CD14-positive monocyte (primary cell): ENCODE measurements at regions not wholly inside any gene's neighbourhood (a gene's known extent, or its start where the extent isn't known, plus 50 kb on each side); places are given as distances from the start of the nearest gene placed in this dataset.

Source experiments
- DNase-seq, 3 donors: peaks; one replicate each; pipeline ENCODE4 v3.0.0-alpha.2; 2011 to 2022
- H2AFZ ChIP-seq: 2 replicates; pipeline ENCODE4 v1.6.0; 2012; ENCODE audit warnings: mild to moderate bottlenecking, low read depth, low read length, inconsistent platforms; ENCODE audit not compliant: insufficient read depth, poor library complexity, severe bottlenecking
- H3K27ac ChIP-seq, 2 donors: 1 replicate in 1 of 2; 2 replicates in 1 of 2; pipeline ENCODE4 v1.5.1; 2012 to 2013; ENCODE audit warnings: low read length in 2 of 2, control low read depth in 1 of 2, inconsistent platforms in 1 of 2, low read depth in 1 of 2, mild to moderate bottlenecking in 1 of 2
- H3K27me3 ChIP-seq, 2 donors: one replicate each; pipeline versions ENCODE4 v1.6.0 to v1.6.1; 2011 to 2013; ENCODE audit warnings: low read length in 2 of 2; ENCODE audit not compliant: control insufficient read depth in 2 of 2, insufficient read depth in 2 of 2
- H3K36me3 ChIP-seq, 2 donors: replicated peaks in 1 of 2; 1 replicate in 1 of 2; 2 replicates in 1 of 2; pipeline versions ENCODE4 v1.5.1 to v1.6.1; 2012 to 2013; ENCODE audit warnings: low read length in 2 of 2, control low read depth in 1 of 2, inconsistent platforms in 1 of 2, mild to moderate bottlenecking in 1 of 2; ENCODE audit not compliant: insufficient read depth in 2 of 2, control insufficient read depth in 1 of 2
- H3K4me1 ChIP-seq, 2 donors: 1 replicate in 1 of 2; 2 replicates in 1 of 2; pipeline versions ENCODE4 v1.5.1 to v1.6.1; 2012 to 2013; ENCODE audit warnings: low read length in 2 of 2, control low read depth in 1 of 2, inconsistent platforms in 1 of 2, mild to moderate bottlenecking in 1 of 2, moderate library complexity in 1 of 2; ENCODE audit not compliant: insufficient read depth in 2 of 2, control insufficient read depth in 1 of 2
- H3K4me2 ChIP-seq: replicated peaks from 2 replicates; pipeline ENCODE3; 2012; ENCODE audit warnings: low read length, moderate library complexity, mild to moderate bottlenecking; ENCODE audit not compliant: poor library complexity, severe bottlenecking; ENCODE audit errors: extremely low read depth
- H3K4me3 ChIP-seq, 3 experiments: fragments of 200-600 bp in 1 of 3; sonication (generic) in 1 of 3; replicated peaks in 1 of 3; 1 replicate in 2 of 3; 2 replicates in 1 of 3; pipeline ENCODE4 v1.5.1; 2011 to 2013; ENCODE audit warnings: low read length in 3 of 3, mild to moderate bottlenecking in 3 of 3, control low read depth in 2 of 3, low read depth in 2 of 3, inconsistent platforms in 1 of 3, moderate library complexity in 1 of 3
- H3K79me2 ChIP-seq: 2 replicates; pipeline ENCODE4 v1.6.0; 2012; ENCODE audit warnings: mild to moderate bottlenecking, control low read depth, inconsistent platforms, low read length, moderate library complexity; ENCODE audit not compliant: insufficient read depth
- H3K9ac ChIP-seq: 2 replicates; pipeline ENCODE4 v1.6.0; 2017; ENCODE audit warnings: low read length, mild to moderate bottlenecking; ENCODE audit not compliant: insufficient read depth, poor library complexity, severe bottlenecking
- H3K9me3 ChIP-seq, 2 donors: replicated peaks in 1 of 2; 1 replicate in 1 of 2; 2 replicates in 1 of 2; pipeline versions ENCODE4 v1.5.1 to v1.6.1; 2012 to 2013; ENCODE audit warnings: low read length in 2 of 2, control low read depth in 1 of 2; ENCODE audit not compliant: control insufficient read depth in 1 of 2, insufficient read depth in 1 of 2
- H4K20me1 ChIP-seq: 2 replicates; pipeline ENCODE4 v1.6.0; 2012; ENCODE audit warnings: mild to moderate bottlenecking, low read length, control low read depth, moderate library complexity; ENCODE audit not compliant: insufficient read depth
- H3K27ac Mint-ChIP-seq, 7 donors: one replicate each; pipeline ENCODE4 v1.8.0; 2020; ENCODE audit warnings: mild to moderate bottlenecking in 7 of 7, mixed read lengths in 7 of 7, moderate library complexity in 6 of 7, inconsistent platforms in 2 of 7
- H3K27me3 Mint-ChIP-seq, 3 donors: one replicate each; pipeline ENCODE4 v1.8.0; 2021 to 2022; ENCODE audit warnings: low read depth in 3 of 3, mild to moderate bottlenecking in 3 of 3, mixed read lengths in 3 of 3, moderate library complexity in 3 of 3, inconsistent platforms in 1 of 3
- H3K36me3 Mint-ChIP-seq, 2 donors: one replicate each; pipeline ENCODE4 v1.8.0; 2020; ENCODE audit warnings: mixed read lengths in 2 of 2, inconsistent platforms in 1 of 2, mild to moderate bottlenecking in 1 of 2
- H3K4me1 Mint-ChIP-seq: one replicate; pipeline ENCODE4 v1.8.0; 2020; ENCODE audit warnings: mild to moderate bottlenecking, mixed read lengths
- H3K4me3 Mint-ChIP-seq, 2 donors: one replicate each; pipeline ENCODE4 v1.8.0; 2020; ENCODE audit warnings: mild to moderate bottlenecking in 2 of 2, mixed read lengths in 2 of 2, moderate library complexity in 1 of 2
- H3K9me3 Mint-ChIP-seq, 7 donors: one replicate each; pipeline ENCODE4 v1.8.0; 2020 to 2022; ENCODE audit warnings: mixed read lengths in 7 of 7, mild to moderate bottlenecking in 6 of 7, moderate library complexity in 6 of 7, inconsistent platforms in 2 of 7
- WGBS: methylation state at CpG from one replicate; pipeline ENCODE4 v1.1.5; 2013; ENCODE audit warnings: missing lambda C conversion rate; ENCODE audit not compliant: insufficient coverage; 5-methylcytosine and 5-hydroxymethylcytosine counted together
- intact Hi-C, 2 donors: fragments of 100-400 bp; cut with micrococcal nuclease; formaldehyde crosslinking; loops; one replicate each; pipeline versions ENCODE4 v1.15.0 to v1.15.1; 2023
- TF ChIP-seq, protein P1 (sequence below): fragments of 200-600 bp; IDR thresholded peaks from one replicate; pipeline ENCODE4 v1.8.0; 2022; ENCODE audit warnings: antibody characterized with exemption, mild to moderate bottlenecking

DNA sequence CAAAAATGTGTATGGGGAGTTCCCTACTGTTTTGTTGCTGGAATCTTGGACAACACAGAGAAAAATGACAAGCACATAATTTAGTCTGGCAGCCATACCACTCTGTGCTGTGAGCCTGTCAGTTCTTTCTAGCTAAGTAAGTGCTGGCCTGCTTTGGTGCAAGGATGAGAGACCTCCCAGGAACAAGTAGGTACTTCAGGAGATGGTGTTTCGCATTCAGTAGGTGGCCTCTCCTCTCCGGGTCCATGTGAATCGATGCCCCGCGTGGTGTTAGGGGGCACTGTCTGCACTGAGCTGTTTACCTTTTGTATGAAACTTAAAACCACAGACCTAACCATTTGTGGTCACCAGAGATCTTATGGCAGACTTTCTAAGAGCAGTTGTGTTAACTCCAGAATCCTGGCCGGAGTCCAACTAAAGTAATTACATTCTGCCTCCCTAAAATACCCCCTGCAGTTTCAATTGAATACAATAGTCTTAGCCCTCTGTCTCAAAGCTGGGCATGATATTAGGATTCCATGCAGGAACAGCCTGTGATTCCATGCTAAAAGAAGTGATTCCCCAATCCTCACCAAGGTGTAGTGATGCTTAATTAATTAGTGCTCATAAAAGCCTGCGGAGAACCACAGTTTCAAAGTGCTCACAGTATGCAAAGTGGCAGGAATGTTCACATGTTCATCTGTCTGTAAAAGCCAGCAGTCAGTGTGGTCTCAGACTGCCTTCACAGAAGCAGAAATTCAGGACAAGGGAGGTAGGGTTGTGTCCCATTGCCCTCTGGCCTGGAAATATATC is 64.2 kb downstream of the LLPH start:
- Histone ChIP-seq H3K36me3 (no peaks in the 10 kb centered on the region), H3K27me3 (peaks cover 0 to 5% of the 10 kb centered on the region in 2 donors), H3K79me2 (no peaks in the 10 kb centered on the region), H3K9ac (no peak overlapping the region), H3K9me3 (no peaks in the 10 kb centered on the region), H4K20me1 (no peaks in the 10 kb centered on the region), H3K4me1 (peaks cover 11 to 15% of the 10 kb centered on the region in 2 donors), H3K4me2 (no peak overlapping the region), H2AFZ (no peak overlapping the region), H3K27ac (no peak overlapping the region), H3K4me3 (no peak overlapping the region)
- peaks cover 0 to 6% (median 0%) of the 10 kb centered on the region in 7 donors for H3K9me3 Mint-ChIP-seq
- peaks cover 4 to 13% (median 6%) of the 10 kb centered on the region in 3 donors for H3K27me3 Mint-ChIP-seq
- intact Hi-C loops, result no loop called here
- peak overlapping the region in 1 of 7 donors; percentile 30 for H3K27ac Mint-ChIP-seq
- DNase-seq, result no peak
- TF ChIP-seq, protein P1, sequence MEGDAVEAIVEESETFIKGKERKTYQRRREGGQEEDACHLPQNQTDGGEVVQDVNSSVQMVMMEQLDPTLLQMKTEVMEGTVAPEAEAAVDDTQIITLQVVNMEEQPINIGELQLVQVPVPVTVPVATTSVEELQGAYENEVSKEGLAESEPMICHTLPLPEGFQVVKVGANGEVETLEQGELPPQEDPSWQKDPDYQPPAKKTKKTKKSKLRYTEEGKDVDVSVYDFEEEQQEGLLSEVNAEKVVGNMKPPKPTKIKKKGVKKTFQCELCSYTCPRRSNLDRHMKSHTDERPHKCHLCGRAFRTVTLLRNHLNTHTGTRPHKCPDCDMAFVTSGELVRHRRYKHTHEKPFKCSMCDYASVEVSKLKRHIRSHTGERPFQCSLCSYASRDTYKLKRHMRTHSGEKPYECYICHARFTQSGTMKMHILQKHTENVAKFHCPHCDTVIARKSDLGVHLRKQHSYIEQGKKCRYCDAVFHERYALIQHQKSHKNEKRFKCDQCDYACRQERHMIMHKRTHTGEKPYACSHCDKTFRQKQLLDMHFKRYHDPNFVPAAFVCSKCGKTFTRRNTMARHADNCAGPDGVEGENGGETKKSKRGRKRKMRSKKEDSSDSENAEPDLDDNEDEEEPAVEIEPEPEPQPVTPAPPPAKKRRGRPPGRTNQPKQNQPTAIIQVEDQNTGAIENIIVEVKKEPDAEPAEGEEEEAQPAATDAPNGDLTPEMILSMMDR, result no peak
- 7% methylated on average over 7 of the region's 7 CpGs for WGBS
- no peaks in the 10 kb centered on the region for H3K36me3 Mint-ChIP-seq
- no peak overlapping the region for H3K4me3 Mint-ChIP-seq
- peaks cover 19% of the 10 kb centered on the region for H3K4me1 Mint-ChIP-seq

DNA sequence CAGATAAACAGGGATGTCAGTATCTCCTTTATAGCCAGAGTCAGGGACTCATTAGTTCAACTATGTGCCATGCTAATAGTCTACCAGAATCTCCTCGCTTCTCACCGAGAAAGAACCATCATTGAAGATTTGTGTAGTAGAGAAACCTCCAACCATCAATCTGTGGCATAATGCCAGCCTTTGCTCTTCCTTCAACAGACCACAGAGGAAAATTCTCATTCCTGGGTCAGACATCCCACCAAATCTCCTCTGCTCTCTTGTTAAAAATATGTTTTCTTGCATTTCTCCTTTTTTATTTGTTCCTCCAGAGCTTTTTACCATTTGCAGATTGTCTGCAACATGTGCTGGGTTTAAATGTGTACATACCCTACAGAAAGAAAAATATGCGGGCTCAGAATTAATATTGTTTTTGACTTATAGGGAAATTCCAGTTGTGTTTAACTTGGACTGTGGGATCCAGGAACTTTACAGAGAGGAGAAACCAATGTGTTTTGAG is 64.9 kb downstream of the LLPH start:
- Mint-ChIP-seq H3K4me3 (no peak overlapping the region), H3K36me3 (no peaks in the 10 kb centered on the region), H3K27me3 (peaks cover 4 to 13% (median 6%) of the 10 kb centered on the region in 3 donors), H3K27ac (no peak overlapping the region), H3K4me1 (peaks cover 15% of the 10 kb centered on the region), H3K9me3 (peaks cover 0 to 6% (median 0%) of the 10 kb centered on the region in 7 donors)
- Histone ChIP-seq H2AFZ (no peak overlapping the region), H3K9me3 (no peaks in the 10 kb centered on the region), H3K4me2 (no peak overlapping the region), H3K27me3 (peaks cover 0 to 5% of the 10 kb centered on the region in 2 donors), H3K36me3 (no peaks in the 10 kb centered on the region), H3K4me1 (peaks cover 5 to 8% of the 10 kb centered on the region in 2 donors), H3K4me3 (no peak overlapping the region), H3K27ac (no peak overlapping the region), H4K20me1 (no peaks in the 10 kb centered on the region), H3K9ac (no peak overlapping the region), H3K79me2 (no peaks in the 10 kb centered on the region)
- intact Hi-C loops, result no loop called here
- no peak for DNase-seq
- TF ChIP-seq, protein P1, result no peak
- 20% methylated on average over 1 of the region's 3 CpGs for WGBS
